H1 (cell line): ENCODE measurements at regions not wholly inside any gene's neighbourhood (a gene's known extent, or its start where the extent isn't known, plus 50 kb on each side); places are given as distances from the start of the nearest gene placed in this dataset.

Experiments used
- CTCF ChIA-PET: fragments of 300-600 bp; sonication (Branson Sonifier 250); formaldehyde crosslinking; loops from one replicate; lab custom pipeline; 2021; ENCODE audit not compliant: partially characterized antibody; lab: Charles Lee
- POLR2A ChIA-PET: fragments of 300-600 bp; sonication (Branson Sonifier 250); formaldehyde crosslinking; loops from one replicate; lab custom pipeline; 2021; ENCODE audit warnings: inconsistent platforms; ENCODE audit not compliant: partially characterized antibody; lab: Charles Lee
- DNase-seq, 2 experiments: peaks; one replicate each; pipeline versions ENCODE4 v3.0.0 to v3.0.0-alpha.2; 2010 to 2022; ENCODE audit warnings: low spot score in 2 of 2, low read depth in 1 of 2, mixed read lengths in 1 of 2
- FAIRE-seq: peaks from 2 replicates; lab custom pipeline; 2011; peaks lifted over from hg19 to GRCh38; lab: Jason Lieb, UNC
- H2AFZ ChIP-seq: 2 replicates; pipeline ENCODE4 v1.8.1; 2012; ENCODE audit warnings: low read length, inconsistent platforms
- H2AK5ac ChIP-seq: 2 replicates; pipeline ENCODE4 v1.6.1; 2013; ENCODE audit warnings: low read depth, low read length
- H2BK120ac ChIP-seq: replicated peaks from 2 replicates; pipeline ENCODE3; 2013; ENCODE audit warnings: low read depth, low read length, inconsistent platforms
- H2BK12ac ChIP-seq: 2 replicates; pipeline ENCODE4 v1.6.1; 2013; ENCODE audit warnings: low read depth, low read length
- H2BK15ac ChIP-seq: 2 replicates; pipeline ENCODE4 v1.6.1; 2013; ENCODE audit warnings: low read length
- H2BK20ac ChIP-seq: 2 replicates; pipeline ENCODE4 v1.6.1; 2013; ENCODE audit warnings: low read length
- H2BK5ac ChIP-seq: 2 replicates; pipeline ENCODE4 v1.6.1; 2013; ENCODE audit warnings: low read depth, low read length
- H3K14ac ChIP-seq: 2 replicates; pipeline ENCODE4 v1.6.1; 2013; ENCODE audit warnings: inconsistent platforms; ENCODE audit not compliant: insufficient read length
- H3K18ac ChIP-seq: 2 replicates; pipeline ENCODE4 v1.6.1; 2013; ENCODE audit warnings: low read length; ENCODE audit errors: extremely low read depth
- H3K23ac ChIP-seq: 2 replicates; pipeline ENCODE4 v1.6.1; 2013; ENCODE audit warnings: inconsistent platforms; ENCODE audit not compliant: insufficient read length
- H3K23me2 ChIP-seq: 2 replicates; pipeline ENCODE4 v1.6.1; 2013; ENCODE audit warnings: low read depth, low read length
- H3K27ac ChIP-seq: 2 replicates; pipeline ENCODE4 v1.6.1; 2011; ENCODE audit warnings: low read depth, low read length, inconsistent platforms
- H3K27me3 ChIP-seq, 4 experiments: replicated peaks in 1 of 4; 1 replicate in 1 of 4; 2 replicates in 3 of 4; pipeline versions ENCODE4 v1.6.1 to v1.8.1; 2011 to 2013; ENCODE audit warnings: low read length in 3 of 4, mild to moderate bottlenecking in 3 of 4, inconsistent platforms in 2 of 4, mixed read lengths in 2 of 4, moderate library complexity in 1 of 4; ENCODE audit not compliant: control insufficient read depth in 3 of 4, insufficient read depth in 3 of 4; ENCODE audit errors: extremely low read depth in 1 of 4
- H3K36me3 ChIP-seq, 4 experiments: 2 replicates each; pipeline versions ENCODE4 v1.6.1 to v1.8.1; 2011 to 2013; ENCODE audit warnings: mild to moderate bottlenecking in 4 of 4, low read length in 3 of 4, moderate library complexity in 2 of 4, control low read depth in 1 of 4, inconsistent platforms in 1 of 4; ENCODE audit not compliant: insufficient read depth in 4 of 4, control insufficient read depth in 2 of 4
- H3K4ac ChIP-seq: replicated peaks from 2 replicates; pipeline ENCODE3; 2013; ENCODE audit warnings: low read length, low read depth, mixed read lengths, inconsistent platforms; ENCODE audit not compliant: insufficient read length
- H3K4me1 ChIP-seq, 4 experiments: replicated peaks in 1 of 4; 1 replicate in 1 of 4; 2 replicates in 3 of 4; pipeline versions ENCODE4 v1.6.1 to v1.8.1; 2011 to 2013; ENCODE audit warnings: low read length in 3 of 4, inconsistent platforms in 2 of 4, mixed read lengths in 1 of 4; ENCODE audit not compliant: insufficient read depth in 4 of 4, control insufficient read depth in 3 of 4
- H3K4me2 ChIP-seq, 2 experiments: 2 replicates each; pipeline versions ENCODE4 v1.6.1 to v1.8.1; 2011 to 2013; ENCODE audit warnings: low read depth in 2 of 2, low read length in 2 of 2, control low read depth in 1 of 2, inconsistent platforms in 1 of 2, mild to moderate bottlenecking in 1 of 2; ENCODE audit not compliant: insufficient read depth in 1 of 2
- H3K4me3 ChIP-seq, 4 experiments: fragments of 200-600, 300-600 bp in 1 of 4; sonication (generic), shearing (Covaris generic), sonication (Bioruptor Twin) in 1 of 4; 2 replicates each; pipeline versions ENCODE4 v1.5.1 to v1.8.1; 2011 to 2016; ENCODE audit warnings: low read length in 4 of 4, low read depth in 3 of 4, control low read depth in 2 of 4, inconsistent platforms in 2 of 4, mild to moderate bottlenecking in 2 of 4, mixed read lengths in 1 of 4, moderate library complexity in 1 of 4; ENCODE audit not compliant: insufficient read depth in 2 of 4; ENCODE audit errors: extremely low read depth in 1 of 4
- H3K56ac ChIP-seq: replicated peaks from 2 replicates; pipeline ENCODE3; 2013; ENCODE audit warnings: low read depth, mild to moderate bottlenecking, mixed read lengths, low read length, inconsistent platforms; ENCODE audit not compliant: insufficient read length
- H3K79me1 ChIP-seq: 2 replicates; pipeline ENCODE4 v1.6.1; 2013; ENCODE audit warnings: low read depth, low read length, control low read depth
- H3K79me2 ChIP-seq, 2 experiments: 2 replicates each; pipeline versions ENCODE4 v1.6.1 to v1.8.1; 2012 to 2013; ENCODE audit warnings: low read length in 2 of 2, mild to moderate bottlenecking in 2 of 2, inconsistent platforms in 1 of 2; ENCODE audit not compliant: insufficient read depth in 2 of 2, control insufficient read depth in 1 of 2
- H3K9ac ChIP-seq, 4 experiments: replicated peaks in 1 of 4; 1 replicate in 1 of 4; 2 replicates in 3 of 4; pipeline versions ENCODE4 v1.6.1 to v1.8.1; 2011 to 2013; ENCODE audit warnings: low read depth in 3 of 4, low read length in 3 of 4, control low read depth in 2 of 4, mild to moderate bottlenecking in 2 of 4, moderate library complexity in 2 of 4, inconsistent platforms in 1 of 4; ENCODE audit errors: extremely low read depth in 1 of 4
- H3K9me3 ChIP-seq, 2 experiments: 2 replicates each; pipeline versions ENCODE4 v1.6.1 to v1.8.1; 2012 to 2013; ENCODE audit warnings: mild to moderate bottlenecking in 2 of 2, moderate library complexity in 2 of 2, control low read depth in 1 of 2, inconsistent platforms in 1 of 2, low read depth in 1 of 2, low read length in 1 of 2, mixed read lengths in 1 of 2; ENCODE audit not compliant: insufficient read depth in 2 of 2
- H4K20me1 ChIP-seq, 2 experiments: replicated peaks in 1 of 2; 2 replicates each; pipeline versions ENCODE3 to v1.8.1; 2011 to 2013; ENCODE audit warnings: inconsistent platforms in 2 of 2, low read length in 2 of 2, mild to moderate bottlenecking in 1 of 2; ENCODE audit not compliant: insufficient read depth in 2 of 2, control insufficient read depth in 1 of 2
- H4K5ac ChIP-seq: 2 replicates; pipeline ENCODE4 v1.6.1; 2013; ENCODE audit warnings: low read length, low read depth, mixed read lengths, inconsistent platforms; ENCODE audit not compliant: insufficient read length
- H4K8ac ChIP-seq: 2 replicates; pipeline ENCODE4 v1.8.0; 2013; ENCODE audit warnings: mild to moderate bottlenecking, moderate library complexity, low read length, inconsistent platforms; ENCODE audit not compliant: insufficient read depth; ENCODE audit errors: extremely low read depth
- H4K91ac ChIP-seq: replicated peaks from 2 replicates; pipeline ENCODE3; 2013; ENCODE audit warnings: low read length, mixed read lengths, inconsistent platforms; ENCODE audit not compliant: insufficient read length
- HDAC2 ChIP-seq, 2 experiments: fragments of 300-600 bp in 1 of 2; sonication (generic) in 1 of 2; IDR thresholded peaks; 2 replicates each; pipeline ENCODE4 v1.6.1; 2011 to 2012; ENCODE audit warnings: low read depth in 2 of 2, low read length in 2 of 2, mild to moderate bottlenecking in 2 of 2, moderate library complexity in 2 of 2, borderline replicate concordance in 1 of 2, inconsistent platforms in 1 of 2
- KDM1A ChIP-seq: fragments of 200-600, 300-600 bp; sonication (generic); IDR thresholded peaks from 2 replicates; pipeline ENCODE4 v1.7.1; 2016; ENCODE audit warnings: mild to moderate bottlenecking, low read length, borderline replicate concordance
- KDM5A ChIP-seq: fragments of 200-600 bp; IDR thresholded peaks from 2 replicates; pipeline ENCODE4 v1.7.1; 2012; ENCODE audit warnings: mild to moderate bottlenecking, low read length, inconsistent platforms, mixed read lengths
- POLR2AphosphoS5 ChIP-seq: IDR thresholded peaks from 2 replicates; pipeline ENCODE4 v1.6.1; 2011; ENCODE audit warnings: low read depth, low read length
- WGBS, 2 experiments: shearing (Covaris generic) in 1 of 2; methylation state at CpG; one replicate each; pipeline versions ENCODE4 v1.1.6 to v1.1.7; 2013 to 2015; ENCODE audit warnings: low lambda C conversion rate in 2 of 2, mixed read lengths in 2 of 2, inconsistent platforms in 1 of 2, low coverage in 1 of 2, missing lambda C conversion rate in 1 of 2; ENCODE audit not compliant: insufficient replicate concordance in 2 of 2, insufficient coverage in 1 of 2, insufficient read length in 1 of 2; ENCODE audit errors: extremely low coverage in 1 of 2, missing lambda C conversion rate in 1 of 2; 5-methylcytosine and 5-hydroxymethylcytosine counted together

GRCh38 chr1:14543191-14543840 lies 55.2 kb upstream of the KAZN start:
- FAIRE-seq: no peak

More at GRCh38 chr1:14543191-14543840, 55.2 kb upstream of the KAZN start:
- no peak overlapping the region for H3K4ac ChIP-seq
- H3K4me2 ChIP-seq: no peak overlapping the region
- H2BK20ac ChIP-seq: no peak overlapping the region
- no peak overlapping the region for H2BK120ac ChIP-seq
- H3K4me1 ChIP-seq: no peaks in the 10 kb centered on the region
- H2AK5ac ChIP-seq: no peak overlapping the region
- no peaks in the 10 kb centered on the region for H4K20me1 ChIP-seq
- no peaks in the 10 kb centered on the region for H3K79me2 ChIP-seq
- H3K4me3 ChIP-seq: no peak overlapping the region
- no peak for DNase-seq
- no peak overlapping the region for H4K8ac ChIP-seq
- H3K27ac ChIP-seq: no peak overlapping the region
- POLR2A ChIA-PET: no interaction called here
- no peaks in the 10 kb centered on the region for H3K79me1 ChIP-seq
- no peak overlapping the region for H4K91ac ChIP-seq
- no peak overlapping the region for H4K5ac ChIP-seq
- no peaks in the 10 kb centered on the region for H3K27me3 ChIP-seq
- no peak overlapping the region for H3K9ac ChIP-seq
- TF ChIP-seq POLR2AphosphoS5 (no peak), KDM5A (no peak), HDAC2 (IDR thresholded peaks at IDR 0.05; ENCODE audit: borderline replicate concordance in 1 of 2, low read depth in 2 of 2, low read length in 2 of 2) (no peak), KDM1A (no peak)
- H3K18ac ChIP-seq: no peak overlapping the region
- H2AFZ ChIP-seq: no peak overlapping the region
- no peaks in the 10 kb centered on the region for H3K23me2 ChIP-seq
- no peak overlapping the region for H3K23ac ChIP-seq
- no peak overlapping the region for H2BK15ac ChIP-seq
- no peak overlapping the region for H3K14ac ChIP-seq
- H2BK5ac ChIP-seq: no peak overlapping the region
- H3K9me3 ChIP-seq: peaks cover 0 to 3% of the 10 kb centered on the region in 2 experiments; a peak in 1 of 4 replicates
- no peak overlapping the region for H3K56ac ChIP-seq
- WGBS, 2 experiments: 82% methylated on average over 7 of the region's 7 CpGs; no CpG with 5 or more reads in 1 of the 2 experiments
- no peaks in the 10 kb centered on the region for H3K36me3 ChIP-seq
- CTCF ChIA-PET: interaction anchor here (1.2 to 1.7 kb wide), 2 partner anchors 15 to 127 kb away, joined by 6 to 7 read pairs; no protein-coding TSS in a partner anchor
- no peak overlapping the region for H2BK12ac ChIP-seq
